ENCODE measurements at regions not wholly inside any gene's neighbourhood (a gene's known extent, or its start where the extent isn't known, plus 50 kb on each side); places are given as distances from the start of the nearest gene placed in this dataset.
A peak's percentile ranks its signal among the peaks of the same experiment; 100 is the strongest.

- Histone ChIP-seq H4K20me1 (ENCODE audit: insufficient read depth, low read length) (no peaks in the 10 kb centered on the region), H3K4me2 (ENCODE audit: low read length) (peak overlapping the region; percentile 37), H3K4me3 (ENCODE audit: insufficient read depth, low read depth, low read length) (no peak overlapping the region), H3K4me1 (ENCODE audit: insufficient read depth, low read length) (peaks cover 9% of the 10 kb centered on the region), H3K9ac (ENCODE audit: low read length) (no peak overlapping the region), H3K9me3 (ENCODE audit: insufficient read depth, low read depth, low read length) (no peaks in the 10 kb centered on the region), H3K36me3 (ENCODE audit: insufficient read depth, low read length) (no peaks in the 10 kb centered on the region), H3K79me2 (ENCODE audit: insufficient read depth, low read length) (no peaks in the 10 kb centered on the region), H3K27me3 (ENCODE audit: insufficient read depth, low read length) (no peaks in the 10 kb centered on the region), H3K27ac (ENCODE audit: low read depth, low read length) (no peak overlapping the region), H2AFZ (ENCODE audit: low read depth, low read length) (no peak overlapping the region)
- Mint-ChIP-seq H3K4me3 (ENCODE audit: unreplicated experiment) (no peak overlapping the region), H3K9me3 (ENCODE audit: unreplicated experiment) (no peaks in the 10 kb centered on the region), H3K4me1 (ENCODE audit: low read depth, unreplicated experiment) (peaks cover 17% of the 10 kb centered on the region), H3K27ac (ENCODE audit: unreplicated experiment) (no peak overlapping the region), H3K27me3 (ENCODE audit: low read depth, unreplicated experiment) (no peaks in the 10 kb centered on the region), H3K36me3 (ENCODE audit: low read depth, unreplicated experiment) (no peaks in the 10 kb centered on the region)
- FAIRE-seq (peak; percentile 60), DNase-seq (ENCODE audit: low read depth) (peak; percentile 82)
- TF ChIP-seq CTCF (IDR thresholded peaks at IDR 0.05; ENCODE audit: insufficient read depth, low read depth, low read length) (no peak), EZH2 (IDR thresholded peaks at IDR 0.05; ENCODE audit: insufficient read depth, low read length) (no peak)
These were observed 111.7 kb downstream of the DISP1 start for GRCh38 chr1:222926566-222926965.

- H3K4me2 ChIP-seq (ENCODE audit: low read length), result peak overlapping the region; percentile 37
- H3K36me3 ChIP-seq (ENCODE audit: insufficient read depth, low read length), result no peaks in the 10 kb centered on the region
- H3K9ac ChIP-seq (ENCODE audit: low read length), result no peak overlapping the region
- no peaks in the 10 kb centered on the region for H3K9me3 ChIP-seq (ENCODE audit: insufficient read depth, low read depth, low read length)
- FAIRE-seq (no peak), DNase-seq (ENCODE audit: low read depth) (no peak)
- H3K4me1 ChIP-seq (ENCODE audit: insufficient read depth, low read length), result peaks cover 9% of the 10 kb centered on the region
- Mint-ChIP-seq H3K36me3 (ENCODE audit: low read depth, unreplicated experiment) (no peaks in the 10 kb centered on the region), H3K27me3 (ENCODE audit: low read depth, unreplicated experiment) (no peaks in the 10 kb centered on the region), H3K4me3 (ENCODE audit: unreplicated experiment) (no peak overlapping the region), H3K27ac (ENCODE audit: unreplicated experiment) (no peak overlapping the region), H3K9me3 (ENCODE audit: unreplicated experiment) (no peaks in the 10 kb centered on the region), H3K4me1 (ENCODE audit: low read depth, unreplicated experiment) (peaks cover 19% of the 10 kb centered on the region)
- no peaks in the 10 kb centered on the region for H3K79me2 ChIP-seq (ENCODE audit: insufficient read depth, low read length)
- no peaks in the 10 kb centered on the region for H3K27me3 ChIP-seq (ENCODE audit: insufficient read depth, low read length)
- H3K4me3 ChIP-seq (ENCODE audit: insufficient read depth, low read depth, low read length), result no peak overlapping the region
- no peak overlapping the region for H3K27ac ChIP-seq (ENCODE audit: low read depth, low read length)
- TF ChIP-seq EZH2 (IDR thresholded peaks at IDR 0.05; ENCODE audit: insufficient read depth, low read length) (no peak), CTCF (IDR thresholded peaks at IDR 0.05; ENCODE audit: insufficient read depth, low read depth, low read length) (no peak)
- H2AFZ ChIP-seq (ENCODE audit: low read depth, low read length), result no peak overlapping the region
- H4K20me1 ChIP-seq (ENCODE audit: insufficient read depth, low read length), result no peaks in the 10 kb centered on the region
These were observed 112.2 kb downstream of the DISP1 start for GRCh38 chr1:222927031-222927430.

GRCh38 chr1:222928212-222928611 lies 113.4 kb downstream of the DISP1 start:
- Histone ChIP-seq H3K9me3 (ENCODE audit: insufficient read depth, low read depth, low read length) (no peaks in the 10 kb centered on the region), H3K4me2 (ENCODE audit: low read length) (peak overlapping the region; percentile 43), H2AFZ (ENCODE audit: low read depth, low read length) (peak overlapping the region; percentile 20), H4K20me1 (ENCODE audit: insufficient read depth, low read length) (no peaks in the 10 kb centered on the region), H3K4me1 (ENCODE audit: insufficient read depth, low read length) (peaks cover 9% of the 10 kb centered on the region), H3K27ac (ENCODE audit: low read depth, low read length) (no peak overlapping the region), H3K79me2 (ENCODE audit: insufficient read depth, low read length) (no peaks in the 10 kb centered on the region), H3K9ac (ENCODE audit: low read length) (no peak overlapping the region), H3K27me3 (ENCODE audit: insufficient read depth, low read length) (no peaks in the 10 kb centered on the region), H3K4me3 (ENCODE audit: insufficient read depth, low read depth, low read length) (no peak overlapping the region), H3K36me3 (ENCODE audit: insufficient read depth, low read length) (no peaks in the 10 kb centered on the region)
- H3K9me3 Mint-ChIP-seq (ENCODE audit: unreplicated experiment), result no peaks in the 10 kb centered on the region
- FAIRE-seq (no peak), DNase-seq (ENCODE audit: low read depth) (peak; percentile 29)
- H3K27me3 Mint-ChIP-seq (ENCODE audit: low read depth, unreplicated experiment), result no peaks in the 10 kb centered on the region
- no peaks in the 10 kb centered on the region for H3K36me3 Mint-ChIP-seq (ENCODE audit: low read depth, unreplicated experiment)
- peaks cover 19% of the 10 kb centered on the region for H3K4me1 Mint-ChIP-seq (ENCODE audit: low read depth, unreplicated experiment)
- peak overlapping the region; percentile 21 for H3K27ac Mint-ChIP-seq (ENCODE audit: unreplicated experiment)
- TF ChIP-seq EZH2 (IDR thresholded peaks at IDR 0.05; ENCODE audit: insufficient read depth, low read length) (no peak), CTCF (IDR thresholded peaks at IDR 0.05; ENCODE audit: insufficient read depth, low read depth, low read length) (no peak)
- peak overlapping the region; percentile 55 for H3K4me3 Mint-ChIP-seq (ENCODE audit: unreplicated experiment)
